SK-N-SH treated with all-trans-retinoic acid at 6 μM for 48 hours (cell line): ENCODE measurements at regions not wholly inside any gene's neighbourhood (a gene's known extent, or its start where the extent isn't known, plus 50 kb on each side); places are given as distances from the start of the nearest gene placed in this dataset.

ENCODE experiments used
- ATAC-seq: fragments of 200-7000 bp; cut with Tn5 transposase; 3 replicates; pipeline ENCODE4 v1.9.1; 2020; ENCODE audit warnings: mild to moderate bottlenecking, moderate library complexity
- BACH2 ChIP-seq: fragments of 250-450 bp; sonication (Bioruptor Pico); IDR thresholded peaks from 2 replicates; pipeline ENCODE4 v1.9.0; 2021; ENCODE audit warnings: mild to moderate bottlenecking, borderline replicate concordance
- CSDC2 ChIP-seq: fragments of 250-450 bp; sonication (Bioruptor Pico); IDR thresholded peaks from 2 replicates; pipeline ENCODE4 v1.5.0; 2020; ENCODE audit warnings: mild to moderate bottlenecking, moderate library complexity
- ESRRG ChIP-seq: fragments of 250-450 bp; sonication (Bioruptor Pico); IDR thresholded peaks from 2 replicates; pipeline ENCODE4 v1.6.1; 2021; ENCODE audit warnings: mild to moderate bottlenecking
- GLIS3 ChIP-seq: fragments of 250-450 bp; sonication (Bioruptor Pico); IDR thresholded peaks from 2 replicates; pipeline ENCODE4 v1.5.0; 2020; ENCODE audit warnings: mild to moderate bottlenecking, moderate library complexity
- OSR1 ChIP-seq: fragments of 250-450 bp; sonication (Bioruptor Pico); IDR thresholded peaks from 2 replicates; pipeline ENCODE4 v1.8.0; 2022; ENCODE audit warnings: moderate library complexity, mild to moderate bottlenecking, inconsistent platforms
- PPARA ChIP-seq: fragments of 250-450 bp; sonication (Bioruptor Pico); IDR thresholded peaks from 2 replicates; pipeline ENCODE4 v1.5.0; 2020; ENCODE audit warnings: mild to moderate bottlenecking, borderline replicate concordance
- RARB ChIP-seq: fragments of 250-450 bp; sonication (Bioruptor Pico); IDR thresholded peaks from 2 replicates; pipeline ENCODE4 v1.8.0; 2021; ENCODE audit warnings: mild to moderate bottlenecking, moderate library complexity
- SNAI2 ChIP-seq: fragments of 250-450 bp; sonication (Bioruptor Pico); IDR thresholded peaks from 2 replicates; pipeline ENCODE4 v1.5.0; 2020; ENCODE audit warnings: mild to moderate bottlenecking, moderate library complexity
- TCF4 ChIP-seq: fragments of 250-450 bp; sonication (Bioruptor Pico); IDR thresholded peaks from 2 replicates; pipeline ENCODE4 v1.8.0; 2021; ENCODE audit warnings: mild to moderate bottlenecking, moderate library complexity, borderline replicate concordance
- TOX ChIP-seq: fragments of 250-450 bp; sonication (Bioruptor Pico); IDR thresholded peaks from 2 replicates; pipeline ENCODE4 v1.8.0; 2021; ENCODE audit warnings: mild to moderate bottlenecking, moderate library complexity, borderline replicate concordance
- ZC3H10 ChIP-seq: fragments of 250-450 bp; sonication (Bioruptor Pico); IDR thresholded peaks from 2 replicates; pipeline ENCODE4 v1.5.1; 2021; ENCODE audit warnings: mild to moderate bottlenecking, moderate library complexity
- ZFP3 ChIP-seq: fragments of 250-450 bp; sonication (Bioruptor Pico); IDR thresholded peaks from 2 replicates; pipeline ENCODE4 v1.5.0; 2020; ENCODE audit warnings: mild to moderate bottlenecking, moderate library complexity
- ZFP30 ChIP-seq: fragments of 450-650 bp; formaldehyde crosslinking; IDR thresholded peaks from 2 replicates; pipeline ENCODE4 v1.5.0; 2022; ENCODE audit warnings: mild to moderate bottlenecking, moderate library complexity
- ZNF565 ChIP-seq: fragments of 450-650 bp; formaldehyde crosslinking; conservative IDR thresholded peaks from 2 replicates; pipeline ENCODE4 v1.5.0; 2020; ENCODE audit warnings: low read depth, mild to moderate bottlenecking, moderate library complexity
- ZNF70 ChIP-seq: fragments of 450-650 bp; formaldehyde crosslinking; IDR thresholded peaks from 2 replicates; pipeline ENCODE4 v1.5.0; 2020; ENCODE audit warnings: mild to moderate bottlenecking, moderate library complexity
- ZNF8 ChIP-seq: fragments of 450-650 bp; formaldehyde crosslinking; IDR thresholded peaks from 2 replicates; pipeline ENCODE4 v1.5.0; 2020; ENCODE audit warnings: mild to moderate bottlenecking, moderate library complexity
- TF ChIP-seq, protein P1 (sequence below): fragments of 250-450 bp; sonication (Bioruptor Pico); IDR thresholded peaks from 2 replicates; pipeline ENCODE4 v1.5.1; 2020; ENCODE audit warnings: low read depth, mild to moderate bottlenecking, moderate library complexity
- TF ChIP-seq, protein P2 (sequence below): fragments of 250-450 bp; sonication (Bioruptor Pico); IDR thresholded peaks from 2 replicates; pipeline ENCODE4 v1.8.0; 2021; ENCODE audit warnings: low read depth, mild to moderate bottlenecking, moderate library complexity, borderline replicate concordance
- TF ChIP-seq, protein P3 (sequence below): fragments of 250-450 bp; sonication (Bioruptor Pico); IDR thresholded peaks from 2 replicates; pipeline ENCODE4 v1.5.0; 2020; ENCODE audit warnings: mild to moderate bottlenecking, moderate library complexity
- TF ChIP-seq, protein P4 (sequence below): fragments of 250-450 bp; sonication (Bioruptor Pico); IDR thresholded peaks from 2 replicates; pipeline ENCODE4 v1.8.0; 2020; ENCODE audit warnings: mild to moderate bottlenecking, moderate library complexity, borderline replicate concordance

DNA sequence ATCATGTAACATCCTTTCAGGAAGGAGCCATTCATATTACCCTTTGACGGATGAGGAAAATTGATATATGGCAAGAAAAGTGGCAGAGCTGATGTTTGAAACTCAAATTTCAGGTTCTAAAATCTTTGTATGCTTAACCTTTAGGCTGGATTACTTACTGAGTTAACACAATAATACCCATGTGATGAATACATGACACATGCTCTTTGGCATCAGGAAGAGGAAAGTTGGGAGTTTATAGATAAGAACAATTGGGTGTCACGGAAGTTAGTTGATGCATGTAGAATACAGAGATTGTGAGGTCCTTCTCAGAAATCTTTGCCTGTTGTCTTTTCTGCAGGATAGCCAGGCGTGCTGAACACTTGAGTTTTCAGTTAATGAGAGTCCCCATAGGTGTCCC, 572.1 kb upstream of the POM121L12 start:
- no peak for TF ChIP-seq ZFP30 (CRISPR knock-in tag)
- no peak for TF ChIP-seq ZFP3 (CRISPR knock-in tag)
- ATAC-seq = no peak

DNA sequence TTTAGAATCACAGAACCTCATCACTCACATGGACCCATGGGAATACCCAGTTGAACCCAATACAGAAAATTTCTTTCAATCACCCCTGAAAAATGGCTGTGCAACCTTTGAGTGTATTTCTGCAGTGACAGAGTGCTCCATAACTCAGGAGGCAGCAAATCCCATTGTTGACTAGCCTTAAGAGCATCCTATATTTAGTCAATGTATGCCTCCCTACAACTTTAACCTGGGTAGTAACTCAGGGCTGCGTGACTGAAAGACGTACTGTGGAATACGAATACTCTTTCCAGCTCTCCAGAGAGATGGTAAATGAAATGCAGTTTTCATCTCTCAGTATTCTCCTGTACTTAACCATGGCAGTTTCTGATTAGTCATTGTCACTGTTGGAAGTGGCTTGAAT, 573.0 kb upstream of the POM121L12 start:
- TF ChIP-seq SNAI2 (CRISPR knock-in tag) = no peak
- no peak for TF ChIP-seq ZFP30 (CRISPR knock-in tag)
- no peak for TF ChIP-seq OSR1 (CRISPR knock-in tag)
- TF ChIP-seq GLIS3 = no peak
- TF ChIP-seq TOX (CRISPR knock-in tag) = no peak
- no peak for TF ChIP-seq ZFP3 (CRISPR knock-in tag)
- TF ChIP-seq, all 23 proteins: peak for 0
- no peak for ATAC-seq

DNA sequence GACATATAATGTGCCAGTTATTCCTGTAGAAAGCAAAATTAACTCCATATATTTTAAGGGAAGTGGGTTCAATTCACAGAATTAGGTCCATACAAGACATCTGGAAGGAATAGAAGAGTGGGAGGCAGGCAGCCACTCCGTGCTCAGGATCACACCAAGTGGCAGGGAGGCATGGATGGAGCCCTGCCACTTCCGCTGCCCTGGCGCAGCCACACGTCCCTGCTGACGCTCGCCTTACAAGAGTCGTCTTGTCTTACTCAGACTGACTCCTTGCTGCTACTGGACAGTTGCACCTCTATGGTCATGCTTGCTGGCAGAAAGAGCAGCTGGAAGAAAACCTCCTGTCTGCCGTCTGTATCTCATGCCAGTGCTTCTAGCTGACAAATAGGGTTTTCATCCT, 579.9 kb upstream of the POM121L12 start:
- ATAC-seq = no peak
- TF ChIP-seq TCF4 (no peak), RARB (CRISPR knock-in tag) (no peak), ZNF565 (CRISPR knock-in tag) (no peak), GLIS3 (no peak), PPARA (no peak), BACH2 (CRISPR knock-in tag) (no peak), ZC3H10 (CRISPR knock-in tag) (no peak), ZFP3 (CRISPR knock-in tag) (no peak), CSDC2 (no peak), ZNF8 (CRISPR knock-in tag) (no peak), SNAI2 (CRISPR knock-in tag) (no peak), OSR1 (CRISPR knock-in tag) (no peak), ESRRG (CRISPR knock-in tag) (no peak)
- TF ChIP-seq, protein P1, sequence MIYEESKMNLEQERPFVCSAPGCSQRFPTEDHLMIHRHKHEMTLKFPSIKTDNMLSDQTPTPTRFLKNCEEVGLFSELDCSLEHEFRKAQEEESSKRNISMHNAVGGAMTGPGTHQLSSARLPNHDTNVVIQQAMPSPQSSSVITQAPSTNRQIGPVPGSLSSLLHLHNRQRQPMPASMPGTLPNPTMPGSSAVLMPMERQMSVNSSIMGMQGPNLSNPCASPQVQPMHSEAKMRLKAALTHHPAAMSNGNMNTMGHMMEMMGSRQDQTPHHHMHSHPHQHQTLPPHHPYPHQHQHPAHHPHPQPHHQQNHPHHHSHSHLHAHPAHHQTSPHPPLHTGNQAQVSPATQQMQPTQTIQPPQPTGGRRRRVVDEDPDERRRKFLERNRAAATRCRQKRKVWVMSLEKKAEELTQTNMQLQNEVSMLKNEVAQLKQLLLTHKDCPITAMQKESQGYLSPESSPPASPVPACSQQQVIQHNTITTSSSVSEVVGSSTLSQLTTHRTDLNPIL (CRISPR knock-in tag) = no peak
- TF ChIP-seq, protein P2, sequence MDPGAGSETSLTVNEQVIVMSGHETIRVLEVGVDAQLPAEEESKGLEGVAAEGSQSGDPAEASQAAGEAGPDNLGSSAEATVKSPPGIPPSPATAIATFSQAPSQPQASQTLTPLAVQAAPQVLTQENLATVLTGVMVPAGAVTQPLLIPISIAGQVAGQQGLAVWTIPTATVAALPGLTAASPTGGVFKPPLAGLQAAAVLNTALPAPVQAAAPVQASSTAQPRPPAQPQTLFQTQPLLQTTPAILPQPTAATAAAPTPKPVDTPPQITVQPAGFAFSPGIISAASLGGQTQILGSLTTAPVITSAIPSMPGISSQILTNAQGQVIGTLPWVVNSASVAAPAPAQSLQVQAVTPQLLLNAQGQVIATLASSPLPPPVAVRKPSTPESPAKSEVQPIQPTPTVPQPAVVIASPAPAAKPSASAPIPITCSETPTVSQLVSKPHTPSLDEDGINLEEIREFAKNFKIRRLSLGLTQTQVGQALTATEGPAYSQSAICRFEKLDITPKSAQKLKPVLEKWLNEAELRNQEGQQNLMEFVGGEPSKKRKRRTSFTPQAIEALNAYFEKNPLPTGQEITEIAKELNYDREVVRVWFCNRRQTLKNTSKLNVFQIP = no peak
- TF ChIP-seq, protein P3, sequence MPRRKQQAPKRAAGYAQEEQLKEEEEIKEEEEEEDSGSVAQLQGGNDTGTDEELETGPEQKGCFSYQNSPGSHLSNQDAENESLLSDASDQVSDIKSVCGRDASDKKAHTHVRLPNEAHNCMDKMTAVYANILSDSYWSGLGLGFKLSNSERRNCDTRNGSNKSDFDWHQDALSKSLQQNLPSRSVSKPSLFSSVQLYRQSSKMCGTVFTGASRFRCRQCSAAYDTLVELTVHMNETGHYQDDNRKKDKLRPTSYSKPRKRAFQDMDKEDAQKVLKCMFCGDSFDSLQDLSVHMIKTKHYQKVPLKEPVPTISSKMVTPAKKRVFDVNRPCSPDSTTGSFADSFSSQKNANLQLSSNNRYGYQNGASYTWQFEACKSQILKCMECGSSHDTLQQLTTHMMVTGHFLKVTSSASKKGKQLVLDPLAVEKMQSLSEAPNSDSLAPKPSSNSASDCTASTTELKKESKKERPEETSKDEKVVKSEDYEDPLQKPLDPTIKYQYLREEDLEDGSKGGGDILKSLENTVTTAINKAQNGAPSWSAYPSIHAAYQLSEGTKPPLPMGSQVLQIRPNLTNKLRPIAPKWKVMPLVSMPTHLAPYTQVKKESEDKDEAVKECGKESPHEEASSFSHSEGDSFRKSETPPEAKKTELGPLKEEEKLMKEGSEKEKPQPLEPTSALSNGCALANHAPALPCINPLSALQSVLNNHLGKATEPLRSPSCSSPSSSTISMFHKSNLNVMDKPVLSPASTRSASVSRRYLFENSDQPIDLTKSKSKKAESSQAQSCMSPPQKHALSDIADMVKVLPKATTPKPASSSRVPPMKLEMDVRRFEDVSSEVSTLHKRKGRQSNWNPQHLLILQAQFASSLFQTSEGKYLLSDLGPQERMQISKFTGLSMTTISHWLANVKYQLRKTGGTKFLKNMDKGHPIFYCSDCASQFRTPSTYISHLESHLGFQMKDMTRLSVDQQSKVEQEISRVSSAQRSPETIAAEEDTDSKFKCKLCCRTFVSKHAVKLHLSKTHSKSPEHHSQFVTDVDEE (CRISPR knock-in tag) = no peak
- TF ChIP-seq, protein P4, sequence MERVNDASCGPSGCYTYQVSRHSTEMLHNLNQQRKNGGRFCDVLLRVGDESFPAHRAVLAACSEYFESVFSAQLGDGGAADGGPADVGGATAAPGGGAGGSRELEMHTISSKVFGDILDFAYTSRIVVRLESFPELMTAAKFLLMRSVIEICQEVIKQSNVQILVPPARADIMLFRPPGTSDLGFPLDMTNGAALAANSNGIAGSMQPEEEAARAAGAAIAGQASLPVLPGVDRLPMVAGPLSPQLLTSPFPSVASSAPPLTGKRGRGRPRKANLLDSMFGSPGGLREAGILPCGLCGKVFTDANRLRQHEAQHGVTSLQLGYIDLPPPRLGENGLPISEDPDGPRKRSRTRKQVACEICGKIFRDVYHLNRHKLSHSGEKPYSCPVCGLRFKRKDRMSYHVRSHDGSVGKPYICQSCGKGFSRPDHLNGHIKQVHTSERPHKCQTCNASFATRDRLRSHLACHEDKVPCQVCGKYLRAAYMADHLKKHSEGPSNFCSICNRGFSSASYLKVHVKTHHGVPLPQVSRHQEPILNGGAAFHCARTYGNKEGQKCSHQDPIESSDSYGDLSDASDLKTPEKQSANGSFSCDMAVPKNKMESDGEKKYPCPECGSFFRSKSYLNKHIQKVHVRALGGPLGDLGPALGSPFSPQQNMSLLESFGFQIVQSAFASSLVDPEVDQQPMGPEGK = no peak
- TF ChIP-seq, all 23 proteins: peak for 0

DNA sequence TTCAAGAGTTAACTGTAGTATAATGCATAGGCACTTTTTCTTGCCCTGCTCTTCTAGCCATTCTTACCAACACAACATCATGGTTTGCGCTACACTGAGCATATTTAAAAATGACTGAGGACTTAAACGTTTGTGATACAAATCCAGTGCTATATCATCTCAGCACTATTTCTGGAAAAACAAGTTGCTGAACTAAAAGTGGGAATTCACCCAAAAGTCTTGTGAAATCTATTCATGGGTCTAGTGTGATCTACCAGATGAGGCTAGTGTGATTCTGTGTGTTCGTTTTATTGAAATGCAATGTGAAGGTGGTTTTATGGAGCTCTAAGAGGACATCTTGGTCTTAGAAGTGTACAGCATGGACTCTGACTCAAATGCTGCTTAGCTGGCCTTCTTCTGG, 584.6 kb upstream of the POM121L12 start:
- no peak for ATAC-seq
- TF ChIP-seq, protein P3 (CRISPR knock-in tag) = no peak
- TF ChIP-seq OSR1 (CRISPR knock-in tag) (no peak), TOX (CRISPR knock-in tag) (no peak), ZNF70 (CRISPR knock-in tag) (no peak)
- TF ChIP-seq, all 23 proteins: peak for 0
